Putamen (tissue), 1 donor: ENCODE measurements at regions not wholly inside any gene's neighbourhood (a gene's known extent, or its start where the extent isn't known, plus 50 kb on each side); places are given as distances from the start of the nearest gene placed in this dataset.

Experiments used
- DNase-seq: peaks from one replicate; pipeline ENCODE4 v3.0.0-alpha.2; 2016; ENCODE audit warnings: low spot score

DNA sequence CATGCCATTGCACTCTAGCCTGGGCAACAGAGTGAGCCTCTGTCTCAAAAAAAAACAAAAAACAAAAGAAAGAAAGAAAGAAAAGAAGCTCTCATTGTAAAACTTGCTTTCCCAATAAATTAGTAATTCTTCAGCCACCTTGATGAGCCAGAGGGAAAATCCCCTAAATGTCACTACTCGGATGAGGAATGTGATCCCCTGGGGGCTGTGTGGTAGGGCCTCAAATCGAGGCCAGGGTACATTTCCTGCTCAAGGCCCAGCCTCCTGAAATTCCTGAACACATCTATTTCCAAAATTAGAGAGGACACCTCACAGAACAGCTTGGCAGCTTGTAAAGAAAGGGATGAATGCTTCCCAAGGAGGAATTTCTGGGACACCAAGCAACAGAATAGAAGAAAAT lies 147.1 kb upstream of the SESN3 start:
- DNase-seq, result no peak

DNA sequence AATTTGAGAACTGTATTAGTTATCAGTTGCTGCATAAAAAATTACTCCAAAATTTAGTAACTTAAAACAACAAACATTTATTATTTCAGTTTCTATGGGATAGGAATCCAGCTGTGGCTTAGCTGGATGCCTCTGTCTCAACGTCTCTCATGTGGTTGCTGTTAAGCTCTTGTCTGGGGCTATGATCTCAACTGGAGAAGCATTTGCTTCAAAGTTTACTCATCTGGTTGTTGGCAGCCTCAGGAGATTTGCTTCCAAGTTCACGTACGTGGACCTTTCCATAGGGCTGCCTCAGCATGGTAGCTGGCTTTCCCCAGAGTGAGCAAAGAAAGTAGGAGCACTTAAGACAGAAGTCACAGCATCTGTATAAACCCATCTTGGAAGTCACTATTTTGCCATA lies 144.9 kb upstream of the SESN3 start:
- DNase-seq, result no peak

- DNase-seq, result no peak
Observed at GRCh38 chr11:95375451-95375850, 144.4 kb upstream of the SESN3 start.

- no peak for DNase-seq
Observed at GRCh38 chr11:95374105-95374504, 143.1 kb upstream of the SESN3 start.

- DNase-seq, result no peak
Observed at GRCh38 chr11:95373241-95373640, 142.2 kb upstream of the SESN3 start.

- DNase-seq, result no peak
Observed at GRCh38 chr11:95372097-95372656, 141.2 kb upstream of the SESN3 start.

DNA sequence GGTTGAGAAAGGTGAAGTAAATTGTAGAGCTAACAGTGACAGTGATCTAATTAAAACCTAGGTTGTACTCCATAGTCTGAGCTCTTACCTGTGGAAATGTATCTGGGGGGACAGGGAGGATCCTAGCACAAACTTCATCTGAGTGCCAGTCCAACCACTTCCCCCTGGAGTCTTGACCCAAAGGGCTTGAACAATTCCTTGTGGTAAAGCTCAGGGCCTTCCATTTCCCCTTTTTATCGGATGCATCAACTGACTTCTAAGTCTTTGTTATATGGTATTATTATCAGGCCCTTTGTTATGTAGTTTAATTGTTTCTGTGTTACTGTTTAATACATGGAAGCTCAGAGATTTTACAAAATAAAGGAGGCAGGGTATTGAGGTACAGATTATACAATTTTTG lies 140.2 kb upstream of the SESN3 start:
- DNase-seq, result no peak

DNA sequence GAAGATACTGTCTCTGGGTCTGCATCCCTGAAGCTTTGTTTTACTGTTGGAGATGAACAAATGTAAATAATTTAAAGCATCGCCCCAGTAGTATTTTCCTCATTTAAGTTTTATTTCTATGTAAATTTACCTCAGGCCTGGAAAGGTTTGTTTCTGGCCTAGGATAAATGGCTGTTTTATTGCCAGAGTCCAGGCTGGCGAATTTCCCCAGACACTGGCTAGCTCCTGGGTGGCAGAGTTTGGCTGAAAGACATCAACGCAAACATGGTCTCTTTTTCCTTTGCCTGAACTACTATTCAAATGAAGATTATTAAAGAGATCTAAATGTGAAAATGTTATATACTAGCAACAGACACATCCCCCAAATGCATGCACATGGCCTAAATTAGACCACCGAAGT lies 136.7 kb upstream of the SESN3 start:
- DNase-seq, result no peak

DNA sequence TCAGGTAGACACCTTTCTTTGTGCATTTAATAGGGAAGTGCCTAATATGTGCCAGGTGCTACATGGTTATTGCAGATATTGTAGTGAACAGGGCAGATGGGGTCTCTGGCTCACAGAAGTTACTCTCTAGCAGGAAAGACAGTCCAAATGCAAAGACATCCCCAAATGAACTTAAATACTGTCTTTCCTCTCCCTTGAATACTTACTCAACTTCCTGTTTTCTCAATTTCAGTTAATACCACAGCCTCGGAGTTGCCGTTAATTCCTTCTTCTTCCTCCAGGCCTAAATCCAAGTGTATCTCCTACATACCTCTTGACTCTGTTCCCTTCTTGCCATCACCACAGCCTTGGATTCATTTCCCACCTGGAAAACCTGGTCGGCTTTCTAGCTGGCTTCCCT lies 134.3 kb upstream of the SESN3 start:
- no peak for DNase-seq

- DNase-seq, result no peak
Observed at GRCh38 chr11:95364324-95365295, 133.6 kb upstream of the SESN3 start.

DNA sequence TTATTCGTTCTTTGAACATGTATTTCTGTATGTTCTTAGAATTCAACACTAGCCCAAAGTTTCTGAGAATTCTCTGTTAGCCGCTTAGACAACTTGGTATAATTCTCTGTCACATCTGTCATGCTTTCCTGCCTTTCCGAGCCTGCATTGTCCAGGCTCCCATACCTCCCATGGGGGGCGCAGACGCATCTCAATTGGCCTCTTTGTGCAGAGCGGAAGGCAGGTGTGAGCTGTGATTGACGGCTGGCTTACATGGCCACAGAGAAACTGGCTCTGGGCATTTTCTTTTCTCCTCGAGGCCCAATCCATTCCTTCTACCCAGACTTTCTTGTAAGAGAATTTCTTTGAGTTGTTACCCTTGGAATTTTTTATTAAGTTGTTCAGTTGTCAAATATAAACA lies 132.7 kb upstream of the SESN3 start:
- no peak for DNase-seq

- DNase-seq, result no peak
Observed at GRCh38 chr11:95363164-95363563, 132.2 kb upstream of the SESN3 start.

DNA sequence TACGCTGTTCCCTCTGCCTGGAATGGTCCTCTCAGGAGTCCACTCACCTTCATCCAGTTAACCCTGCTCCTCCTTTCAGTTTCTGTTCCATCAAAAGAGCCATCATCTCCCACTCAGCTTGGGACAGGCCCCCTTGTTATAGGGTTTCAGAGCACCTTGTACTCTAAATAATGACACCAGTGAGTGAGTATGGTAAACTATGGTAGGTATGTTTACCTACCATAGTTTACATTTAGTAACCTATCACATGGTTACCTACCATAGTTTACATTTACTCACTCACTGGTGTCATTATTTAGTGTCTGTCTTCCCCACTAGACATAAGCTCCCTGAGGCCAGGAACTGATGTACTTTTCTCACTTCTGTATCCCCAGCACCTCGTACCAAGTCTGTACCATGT lies 130.2 kb upstream of the SESN3 start:
- no peak for DNase-seq

GRCh38 chr11:95360377-95361075 lies 129.5 kb upstream of the SESN3 start:
- no peak for DNase-seq

DNA sequence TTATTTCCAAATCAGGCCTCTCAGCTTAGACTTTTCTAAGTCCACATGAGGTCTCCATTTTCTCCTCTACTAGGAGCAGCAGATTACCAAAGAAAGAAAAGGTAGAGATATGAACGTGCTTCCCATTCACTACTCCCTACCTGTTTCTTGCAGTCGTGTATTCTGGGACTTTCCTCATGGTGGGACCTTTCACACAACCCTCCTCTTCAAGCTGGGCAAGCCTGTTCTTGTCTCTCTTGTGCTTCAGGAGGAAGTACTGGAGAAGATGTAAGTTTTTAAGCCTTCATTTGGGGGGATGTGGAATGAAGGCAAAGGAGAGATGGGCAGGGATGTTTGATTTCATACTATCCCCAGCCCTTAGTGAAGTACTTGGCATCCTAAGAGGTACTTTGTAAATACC lies 128.8 kb upstream of the SESN3 start:
- no peak for DNase-seq

DNA sequence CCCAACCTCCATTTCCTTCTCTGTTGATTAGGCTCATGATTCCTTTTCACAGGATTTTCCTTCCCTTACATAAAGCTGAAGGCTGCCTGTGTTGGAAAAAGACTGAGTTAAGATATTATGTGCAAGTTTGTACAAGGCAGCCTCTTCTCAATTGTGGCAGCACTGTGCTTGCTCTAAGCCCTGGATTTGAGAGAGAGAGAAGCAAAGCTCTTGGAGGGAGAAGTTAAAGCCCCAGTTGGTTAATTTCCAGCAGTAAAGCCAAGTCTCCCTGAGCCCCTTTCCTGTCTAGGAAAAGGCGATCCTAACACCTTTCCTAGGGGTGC lies 128.3 kb upstream of the SESN3 start:
- no peak for DNase-seq

DNA sequence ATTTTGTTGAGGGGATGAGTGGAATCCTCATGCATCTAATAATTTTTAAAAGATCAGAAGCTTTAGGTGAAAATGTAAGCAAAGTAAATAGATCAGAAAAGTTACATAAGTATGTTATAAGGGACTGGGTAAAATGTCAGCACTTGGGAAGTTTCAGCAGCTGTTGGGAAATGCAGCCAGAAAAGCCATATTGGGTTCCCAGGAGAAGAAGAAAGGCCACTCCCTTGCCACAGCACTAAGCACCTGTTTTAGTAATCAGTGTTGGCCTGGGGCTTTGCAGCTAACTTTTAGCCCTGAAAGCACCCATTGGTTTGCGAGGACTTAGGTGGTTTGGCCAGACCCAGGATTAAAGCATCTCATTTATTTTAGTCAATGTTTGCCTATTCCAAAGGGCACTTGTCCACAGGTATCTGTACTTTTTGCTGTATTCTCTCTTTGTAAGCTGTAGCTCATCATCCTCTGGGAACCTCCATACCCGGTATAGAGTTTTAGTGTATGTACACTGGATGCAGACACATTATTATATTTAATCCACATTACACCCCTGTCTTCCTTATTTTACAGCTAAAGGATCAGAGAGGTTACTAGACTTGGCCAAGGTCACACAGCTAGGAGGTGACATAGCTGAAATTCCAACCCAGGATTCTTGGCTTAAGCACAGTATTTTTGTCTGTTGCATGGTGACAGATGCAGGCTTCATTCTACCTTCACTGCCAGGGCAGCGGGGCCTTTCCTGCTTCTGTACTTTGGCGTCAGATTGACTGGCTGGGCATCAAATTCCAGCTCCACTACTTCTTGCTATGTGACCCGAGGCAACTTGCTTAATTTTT lies 127.7 kb upstream of the SESN3 start:
- no peak for DNase-seq

GRCh38 chr11:95354304-95354703 lies 123.3 kb upstream of the SESN3 start:
- DNase-seq, result no peak

DNA sequence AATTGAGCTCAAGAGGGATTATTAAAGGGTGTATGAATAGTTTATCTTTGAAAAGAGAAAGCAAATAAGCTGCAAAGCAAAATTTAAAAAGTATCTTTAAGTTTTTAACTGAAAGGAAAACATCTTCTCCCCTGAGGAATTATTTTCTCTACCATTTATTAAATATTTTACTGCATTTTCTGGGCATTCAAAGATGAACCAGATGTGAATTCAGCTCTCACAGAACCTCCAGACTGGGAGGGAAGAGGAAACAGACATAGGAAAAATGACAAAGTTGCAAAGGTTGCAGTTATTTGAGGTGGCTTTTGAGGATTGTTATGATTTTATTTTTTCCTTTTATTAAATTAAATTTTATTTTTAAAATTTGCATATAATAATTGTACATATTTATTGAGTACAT lies 122.7 kb upstream of the SESN3 start:
- no peak for DNase-seq

GRCh38 chr11:95352733-95353346 lies 121.8 kb upstream of the SESN3 start:
- DNase-seq, result no peak

- no peak for DNase-seq
Observed at GRCh38 chr11:95349345-95349942, 118.4 kb upstream of the SESN3 start.
